ENCODE measurements at regions not wholly inside any gene's neighbourhood (a gene's known extent, or its start where the extent isn't known, plus 50 kb on each side); places are given as distances from the start of the nearest gene placed in this dataset.

GRCh38 chr1:55311979-55312378 is 96.8 kb upstream of the USP24 start:
- Histone ChIP-seq H4K20me1 (replicated peaks in 1 of 2; ENCODE audit: control insufficient read depth in 1 of 2, insufficient read depth in 2 of 2, low read length in 2 of 2) (no peaks in the 10 kb centered on the region), H3K18ac (ENCODE audit: extremely low read depth, low read length) (no peak overlapping the region), H3K14ac (ENCODE audit: insufficient read length) (no peak overlapping the region), H3K27me3 (replicated peaks in 1 of 4; ENCODE audit: control insufficient read depth in 3 of 4, extremely low read depth in 1 of 4, insufficient read depth in 3 of 4, low read length in 3 of 4) (no peaks in the 10 kb centered on the region), H2BK12ac (ENCODE audit: low read depth, low read length) (no peak overlapping the region), H3K79me2 (ENCODE audit: control insufficient read depth in 1 of 2, insufficient read depth in 2 of 2, low read length in 2 of 2) (no peaks in the 10 kb centered on the region), H3K4me1 (replicated peaks in 1 of 4; ENCODE audit: control insufficient read depth in 3 of 4, insufficient read depth in 4 of 4, low read length in 3 of 4) (no peaks in the 10 kb centered on the region), H4K91ac (replicated peaks; ENCODE audit: insufficient read length, low read length) (no peak overlapping the region), H3K56ac (replicated peaks; ENCODE audit: insufficient read length, low read depth, low read length) (no peak overlapping the region), H3K23me2 (ENCODE audit: low read depth, low read length) (no peaks in the 10 kb centered on the region), H3K4ac (replicated peaks; ENCODE audit: insufficient read length, low read depth, low read length) (no peak overlapping the region), H3K9ac (replicated peaks in 1 of 4; ENCODE audit: extremely low read depth in 1 of 4, low read depth in 3 of 4, low read length in 3 of 4) (no peak overlapping the region), H2AFZ (ENCODE audit: low read length) (no peak overlapping the region), H3K79me1 (ENCODE audit: low read depth, low read length) (no peaks in the 10 kb centered on the region), H3K36me3 (ENCODE audit: control insufficient read depth in 2 of 4, insufficient read depth in 4 of 4, low read length in 3 of 4) (no peaks in the 10 kb centered on the region), H3K9me3 (ENCODE audit: insufficient read depth in 2 of 2, low read depth in 1 of 2, low read length in 1 of 2) (no peaks in the 10 kb centered on the region), H3K4me3 (ENCODE audit: extremely low read depth in 1 of 4, insufficient read depth in 2 of 4, low read depth in 3 of 4, low read length in 4 of 4) (no peak overlapping the region), H3K27ac (ENCODE audit: low read depth, low read length) (no peak overlapping the region), H2BK5ac (ENCODE audit: low read depth, low read length) (no peak overlapping the region), H4K5ac (ENCODE audit: insufficient read length, low read depth, low read length) (no peak overlapping the region), H4K8ac (ENCODE audit: extremely low read depth, insufficient read depth, low read length) (no peak overlapping the region), H2BK120ac (replicated peaks; ENCODE audit: low read depth, low read length) (no peak overlapping the region), H2BK20ac (ENCODE audit: low read length) (no peak overlapping the region), H2AK5ac (ENCODE audit: low read depth, low read length) (no peak overlapping the region), H2BK15ac (ENCODE audit: low read length) (no peak overlapping the region), H3K4me2 (ENCODE audit: insufficient read depth in 1 of 2, low read depth in 2 of 2, low read length in 2 of 2) (no peak overlapping the region), H3K23ac (ENCODE audit: insufficient read length) (no peak overlapping the region)
- no peak for TF ChIP-seq TAF1 (IDR thresholded peaks at IDR 0.05; ENCODE audit: low read depth, low read length)
- TF ChIP-seq BRCA1 (IDR thresholded peaks at IDR 0.05; ENCODE audit: low read depth, low read length) = no peak
- TF ChIP-seq SP2 (IDR thresholded peaks at IDR 0.05; ENCODE audit: low read length) = no peak
- TF ChIP-seq RXRA (IDR thresholded peaks at IDR 0.05; ENCODE audit: insufficient read depth, low read depth, low read length) = no peak
- no peak for TF ChIP-seq ATF3 (IDR thresholded peaks at IDR 0.05; ENCODE audit: insufficient read depth, low read depth, low read length)
- FAIRE-seq (no peak), DNase-seq (ENCODE audit: low read depth in 1 of 2, low spot score in 2 of 2) (no peak)
- ChIA-PET CTCF (ENCODE audit: partially characterized antibody) (interaction anchor here (1.4 to 1.7 kb wide), 2 partner anchors 27 to 28 kb away, joined by 3 to 4 read pairs; no protein-coding TSS in a partner anchor), POLR2A (ENCODE audit: partially characterized antibody) (no interaction called here)
- 94% methylated on average over 4 of the region's 4 CpGs; no CpG with 5 or more reads in 1 of the 2 experiments for WGBS, 2 experiments (ENCODE audit: extremely low coverage in 1 of 2, insufficient coverage in 1 of 2, insufficient read length in 1 of 2, insufficient replicate concordance in 2 of 2, low coverage in 1 of 2, low lambda C conversion rate in 2 of 2, missing lambda C conversion rate in 1 of 2)
